Tibial artery (tissue), 4 donors: ENCODE measurements at regions not wholly inside any gene's neighbourhood (a gene's known extent, or its start where the extent isn't known, plus 50 kb on each side); places are given as distances from the start of the nearest gene placed in this dataset.

Experiments
- DNase-seq, 2 donors: peaks; one replicate each; pipeline ENCODE4 v3.0.0-alpha.2; 2019
- H3K27ac ChIP-seq, 2 donors: fragments of 200-600 bp; sonication (generic) in 1 of 2; 1 replicate in 1 of 2; 2 replicates in 1 of 2; pipeline ENCODE4 v1.5.1; 2018 to 2019; ENCODE audit warnings: mild to moderate bottlenecking in 1 of 2
- H3K27me3 ChIP-seq, 2 donors: fragments of 200-600 bp; sonication (generic) in 1 of 2; one replicate each; pipeline versions ENCODE4 v1.5.1 to v1.6.0; 2016 to 2019
- H3K36me3 ChIP-seq, 3 donors: fragments of 200-600 bp; sonication (generic) in 2 of 3; one replicate each; pipeline ENCODE4 v1.5.1; 2016 to 2019; ENCODE audit warnings: mild to moderate bottlenecking in 2 of 3
- H3K4me1 ChIP-seq, 4 donors: fragments of 200-600 bp; sonication (generic) in 2 of 4; 1 replicate in 3 of 4; 2 replicates in 1 of 4; pipeline ENCODE4 v1.5.1; 2016 to 2019
- H3K4me3 ChIP-seq, 2 donors: fragments of 200-600 bp; sonication (generic) in 1 of 2; 1 replicate in 1 of 2; 2 replicates in 1 of 2; pipeline ENCODE4 v1.5.1; 2018 to 2019; ENCODE audit warnings: mild to moderate bottlenecking in 2 of 2
- H3K9me3 ChIP-seq, 3 donors: fragments of 200-600 bp; sonication (generic) in 1 of 3; one replicate each; pipeline ENCODE4 v1.5.1; 2016 to 2019
- intact Hi-C: fragments of 100-400 bp; cut with DNase I; formaldehyde crosslinking; loops from one replicate; pipeline ENCODE4 v1.15.0; 2023; ENCODE audit warnings: low total_unique reads
- TF ChIP-seq, protein P1 (sequence below), 2 experiments: fragments of 200-600 bp in 1 of 2; fragments of 450-650 bp in 1 of 2; IDR thresholded peaks; one replicate each; pipeline ENCODE4 v1.5.1; 2017 to 2019; ENCODE audit warnings: antibody characterized with exemption in 2 of 2, mild to moderate bottlenecking in 1 of 2, moderate library complexity in 1 of 2

DNA sequence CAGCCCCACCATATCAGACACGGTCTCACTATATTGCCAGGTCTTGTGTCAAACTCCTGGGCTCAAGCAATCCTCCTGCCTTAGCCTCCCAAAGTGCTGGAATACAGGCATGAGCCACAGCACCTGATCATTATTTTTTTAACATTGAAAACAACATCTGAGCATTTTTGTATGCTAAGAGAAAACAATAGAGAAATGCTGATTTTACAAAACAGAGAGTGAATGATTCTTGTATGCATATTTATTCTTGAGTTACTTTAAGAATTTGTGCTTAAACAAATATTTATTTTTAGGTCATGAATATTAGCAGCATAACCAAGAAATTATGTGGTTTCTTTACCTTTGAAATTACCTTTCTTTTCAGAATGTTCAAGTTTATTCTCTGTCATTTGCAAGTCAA is 81.8 kb upstream of the KITLG start:
- TF ChIP-seq, protein P1, sequence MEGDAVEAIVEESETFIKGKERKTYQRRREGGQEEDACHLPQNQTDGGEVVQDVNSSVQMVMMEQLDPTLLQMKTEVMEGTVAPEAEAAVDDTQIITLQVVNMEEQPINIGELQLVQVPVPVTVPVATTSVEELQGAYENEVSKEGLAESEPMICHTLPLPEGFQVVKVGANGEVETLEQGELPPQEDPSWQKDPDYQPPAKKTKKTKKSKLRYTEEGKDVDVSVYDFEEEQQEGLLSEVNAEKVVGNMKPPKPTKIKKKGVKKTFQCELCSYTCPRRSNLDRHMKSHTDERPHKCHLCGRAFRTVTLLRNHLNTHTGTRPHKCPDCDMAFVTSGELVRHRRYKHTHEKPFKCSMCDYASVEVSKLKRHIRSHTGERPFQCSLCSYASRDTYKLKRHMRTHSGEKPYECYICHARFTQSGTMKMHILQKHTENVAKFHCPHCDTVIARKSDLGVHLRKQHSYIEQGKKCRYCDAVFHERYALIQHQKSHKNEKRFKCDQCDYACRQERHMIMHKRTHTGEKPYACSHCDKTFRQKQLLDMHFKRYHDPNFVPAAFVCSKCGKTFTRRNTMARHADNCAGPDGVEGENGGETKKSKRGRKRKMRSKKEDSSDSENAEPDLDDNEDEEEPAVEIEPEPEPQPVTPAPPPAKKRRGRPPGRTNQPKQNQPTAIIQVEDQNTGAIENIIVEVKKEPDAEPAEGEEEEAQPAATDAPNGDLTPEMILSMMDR (IDR thresholded peaks at IDR 0.05) = no peak
- Histone ChIP-seq H3K27me3 (peaks cover 0 to under 1% of the 10 kb centered on the region in 2 donors), H3K9me3 (no peaks in the 10 kb centered on the region), H3K27ac (no peak overlapping the region), H3K36me3 (no peaks in the 10 kb centered on the region), H3K4me3 (no peak overlapping the region), H3K4me1 (no peaks in the 10 kb centered on the region)
- DNase-seq = no peak
- intact Hi-C loops = no loop called here

DNA sequence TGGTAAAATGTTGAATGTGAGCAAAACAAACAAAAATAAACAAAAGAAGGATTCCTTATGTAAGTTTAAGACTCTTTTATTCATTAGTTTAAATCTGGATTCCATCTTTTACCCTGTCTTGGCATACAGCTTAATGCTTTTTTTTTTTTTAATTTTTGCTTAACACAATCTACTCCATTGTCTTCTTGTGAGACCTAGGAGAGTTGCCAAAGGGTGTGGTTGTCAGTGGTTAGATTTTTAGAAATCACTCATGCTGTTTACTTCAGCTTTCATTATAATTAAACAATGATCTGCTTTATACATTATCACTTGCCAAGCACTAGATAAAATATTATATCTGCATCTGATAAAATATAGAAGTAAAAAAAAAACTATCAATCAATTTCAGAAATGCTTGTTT is 77.7 kb upstream of the KITLG start:
- no peaks in the 10 kb centered on the region for H3K4me1 ChIP-seq
- H3K27me3 ChIP-seq = no peaks in the 10 kb centered on the region
- H3K36me3 ChIP-seq = no peaks in the 10 kb centered on the region
- no peaks in the 10 kb centered on the region for H3K9me3 ChIP-seq
- TF ChIP-seq, protein P1 (IDR thresholded peaks at IDR 0.05) = no peak
- H3K27ac ChIP-seq = no peak overlapping the region
- DNase-seq = no peak
- intact Hi-C loops = no loop called here
- no peak overlapping the region for H3K4me3 ChIP-seq

DNA sequence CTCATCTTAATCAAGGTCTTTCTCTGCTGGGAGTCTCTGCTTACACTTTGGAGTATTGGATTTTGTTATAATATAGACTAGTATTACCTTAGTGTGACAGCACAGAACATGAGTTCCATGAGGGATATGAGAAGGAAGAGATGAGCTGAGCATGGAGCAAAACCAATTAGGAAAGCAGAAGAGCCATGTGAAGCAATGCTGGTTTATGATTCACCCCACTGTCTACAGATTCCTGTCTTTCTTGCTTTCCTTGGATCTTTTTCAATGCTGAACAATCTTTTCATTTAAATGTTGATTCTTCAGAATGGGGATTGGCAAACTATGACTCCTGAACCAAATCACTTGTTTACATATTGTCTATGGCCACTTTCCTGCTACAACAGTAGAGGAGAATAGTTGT is 70.4 kb upstream of the KITLG start:
- no peaks in the 10 kb centered on the region for H3K4me1 ChIP-seq
- no peaks in the 10 kb centered on the region for H3K27me3 ChIP-seq
- intact Hi-C loops = no loop called here
- DNase-seq = no peak
- no peaks in the 10 kb centered on the region for H3K9me3 ChIP-seq
- TF ChIP-seq, protein P1 (IDR thresholded peaks at IDR 0.05) = no peak
- no peaks in the 10 kb centered on the region for H3K36me3 ChIP-seq
- H3K27ac ChIP-seq = no peak overlapping the region
- no peak overlapping the region for H3K4me3 ChIP-seq

DNA sequence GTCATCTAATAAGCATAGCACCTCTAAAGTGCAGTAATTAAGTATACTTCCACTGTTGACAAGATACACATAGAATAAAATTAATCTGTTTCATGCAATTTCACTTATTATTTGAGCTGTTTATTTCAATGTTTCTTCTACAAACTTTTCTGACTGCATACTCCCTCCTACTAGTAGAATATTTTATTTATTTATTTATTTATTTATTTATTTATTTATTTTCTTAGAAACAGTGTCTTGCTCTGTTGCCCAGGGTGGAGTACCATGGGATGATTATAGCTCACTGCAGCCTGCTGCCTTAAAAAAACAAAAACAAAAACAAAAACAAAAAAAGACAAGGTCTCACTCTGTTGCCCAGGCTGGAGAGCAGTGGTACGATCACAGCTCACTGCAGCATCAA is 68.4 kb upstream of the KITLG start:
- Histone ChIP-seq H3K9me3 (no peaks in the 10 kb centered on the region), H3K36me3 (no peaks in the 10 kb centered on the region), H3K4me3 (no peak overlapping the region), H3K27ac (no peak overlapping the region), H3K4me1 (no peaks in the 10 kb centered on the region), H3K27me3 (no peaks in the 10 kb centered on the region)
- TF ChIP-seq, protein P1 (IDR thresholded peaks at IDR 0.05) = no peak
- DNase-seq = no peak
- intact Hi-C loops = no loop called here

DNA sequence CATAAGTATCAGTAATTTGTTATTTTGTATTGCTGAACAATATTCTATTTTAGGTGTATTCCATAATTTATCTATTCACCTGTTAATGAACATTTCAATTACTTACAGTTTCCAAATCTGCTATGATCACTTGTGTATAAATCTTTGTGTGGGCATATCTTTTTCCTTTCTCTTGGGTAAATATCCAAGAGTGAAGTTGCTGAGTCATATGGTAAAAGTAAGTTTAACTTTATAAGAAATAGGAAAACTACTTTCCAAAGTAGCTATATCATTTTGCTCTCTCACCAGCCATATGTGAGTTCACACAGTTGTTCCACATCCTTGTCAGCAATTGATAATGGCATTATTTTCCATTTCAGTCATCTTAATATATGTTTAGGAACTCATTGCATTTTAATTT is 66.6 kb upstream of the KITLG start:
- DNase-seq = no peak
- H3K4me3 ChIP-seq = no peak overlapping the region
- H3K36me3 ChIP-seq = no peaks in the 10 kb centered on the region
- intact Hi-C loops = no loop called here
- TF ChIP-seq, protein P1 (IDR thresholded peaks at IDR 0.05) = no peak
- H3K9me3 ChIP-seq = no peaks in the 10 kb centered on the region
- no peak overlapping the region for H3K27ac ChIP-seq
- no peaks in the 10 kb centered on the region for H3K27me3 ChIP-seq
- H3K4me1 ChIP-seq = no peaks in the 10 kb centered on the region

DNA sequence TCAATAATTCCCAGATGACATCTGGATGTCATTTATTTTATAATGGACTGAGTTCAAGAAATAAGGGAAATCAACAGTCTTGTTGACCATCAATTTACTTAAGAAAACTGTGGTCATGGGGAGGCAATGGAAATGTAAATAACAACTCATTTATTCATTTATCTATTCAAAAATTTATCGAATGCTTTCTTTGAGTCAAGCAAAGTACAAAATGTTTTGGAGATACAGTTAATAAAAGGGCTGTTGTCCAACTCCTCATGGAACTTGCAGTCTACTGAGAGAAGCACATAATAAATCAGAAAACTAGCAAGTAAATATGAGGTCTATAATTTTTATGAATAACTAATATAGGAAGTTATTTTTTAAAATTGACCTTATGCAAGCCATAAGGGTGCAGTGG is 65.5 kb upstream of the KITLG start:
- DNase-seq = no peak
- H3K36me3 ChIP-seq = no peaks in the 10 kb centered on the region
- H3K27me3 ChIP-seq = no peaks in the 10 kb centered on the region
- intact Hi-C loops = no loop called here
- H3K27ac ChIP-seq = no peak overlapping the region
- no peaks in the 10 kb centered on the region for H3K4me1 ChIP-seq
- no peak overlapping the region for H3K4me3 ChIP-seq
- TF ChIP-seq, protein P1 (IDR thresholded peaks at IDR 0.05) = no peak
- no peaks in the 10 kb centered on the region for H3K9me3 ChIP-seq
